Peyer's patch (tissue), 4 donors: ENCODE measurements at regions not wholly inside any gene's neighbourhood (a gene's known extent, or its start where the extent isn't known, plus 50 kb on each side); places are given as distances from the start of the nearest gene placed in this dataset.

Experiments
- CTCF ChIP-seq, 6 experiments: fragments of 450-650 bp in 4 of 6; fragments of 200-600 bp in 2 of 6; sonication (generic) in 1 of 6; IDR thresholded peaks; one replicate each; pipeline ENCODE4 v1.5.1; 2017 to 2019; ENCODE audit warnings: antibody characterized with exemption in 6 of 6, mild to moderate bottlenecking in 3 of 6, moderate library complexity in 1 of 6
- POLR2A ChIP-seq, 2 donors: fragments of 450-650 bp; IDR thresholded peaks; one replicate each; pipeline ENCODE4 v1.5.1; 2017; ENCODE audit warnings: antibody characterized with exemption in 2 of 2, mild to moderate bottlenecking in 2 of 2, moderate library complexity in 2 of 2

DNA sequence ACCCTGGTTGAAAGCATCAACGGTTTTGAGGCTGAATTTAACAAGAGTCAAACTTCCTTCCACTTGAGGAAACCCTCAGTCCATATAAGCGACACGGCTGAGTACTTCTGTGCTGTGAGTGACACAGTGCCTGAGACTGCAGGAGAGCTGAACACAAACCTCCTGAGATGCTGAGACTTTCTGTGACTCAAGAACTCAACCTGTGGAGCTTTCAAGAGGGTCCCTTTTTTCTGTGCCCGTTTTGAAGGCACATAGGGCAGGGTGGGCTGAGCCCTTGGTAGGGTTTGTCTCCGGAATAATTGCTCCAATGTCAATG, 305.3 kb upstream of the OR4E1 start:
- TF ChIP-seq CTCF (IDR thresholded peaks at IDR 0.05) (no peak), POLR2A (IDR thresholded peaks at IDR 0.05) (no peak)
